D721Med (cell line): ENCODE measurements at regions not wholly inside any gene's neighbourhood (a gene's known extent, or its start where the extent isn't known, plus 50 kb on each side); places are given as distances from the start of the nearest gene placed in this dataset.
"Not testable (repeated sequence)": the region's sequence is repeated elsewhere in the genome, so short reads cannot be mapped to it uniquely, and the experiment has no call there.

Source experiments
- DNase-seq: peaks from one replicate; pipeline ENCODE4 v3.0.0; 2011; ENCODE audit warnings: low spot score; ENCODE audit not compliant: insufficient read length
- FAIRE-seq: peaks from 2 replicates; lab custom pipeline; 2011; peaks lifted over from hg19 to GRCh38; lab: Jason Lieb, UNC
- CTCF ChIP-seq: IDR thresholded peaks from 2 replicates; pipeline ENCODE4 v1.5.1; 2012; ENCODE audit warnings: mild to moderate bottlenecking, control low read depth; ENCODE audit not compliant: insufficient read depth; ENCODE audit errors: missing control alignments

- no peak for FAIRE-seq
- TF ChIP-seq CTCF = no peak
- DNase-seq = no peak
Measured at GRCh38 chr6:144435602-144436426, 150.7 kb downstream of the UTRN start.

GRCh38 chr6:144437105-144437504 is 152.0 kb downstream of the UTRN start:
- FAIRE-seq (no peak), DNase-seq (no peak)
- no peak for TF ChIP-seq CTCF

DNA sequence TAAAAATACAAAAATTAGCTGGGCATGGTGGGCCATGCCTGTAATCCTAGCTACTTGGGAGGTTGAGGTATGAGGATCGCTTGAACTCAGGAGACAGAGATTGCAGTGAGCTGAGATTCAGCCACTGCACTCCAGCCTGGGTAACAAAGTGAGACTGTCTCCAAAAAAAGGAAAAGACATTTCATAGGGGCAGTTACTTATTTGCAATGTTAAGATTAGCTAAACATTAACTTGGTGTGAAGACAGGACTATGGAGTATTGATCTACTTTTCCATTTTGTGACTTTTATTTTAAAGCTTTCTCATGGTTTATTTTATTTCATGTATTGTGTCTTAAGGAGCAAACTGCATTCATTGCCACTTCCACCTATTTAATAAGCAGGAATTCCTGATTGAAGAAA is 153.0 kb downstream of the UTRN start:
- DNase-seq = no peak
- FAIRE-seq = no peak
- TF ChIP-seq CTCF = no peak

GRCh38 chr6:144439016-144439415 is 153.9 kb downstream of the UTRN start:
- TF ChIP-seq CTCF = no peak
- FAIRE-seq = no peak
- no peak for DNase-seq

DNA sequence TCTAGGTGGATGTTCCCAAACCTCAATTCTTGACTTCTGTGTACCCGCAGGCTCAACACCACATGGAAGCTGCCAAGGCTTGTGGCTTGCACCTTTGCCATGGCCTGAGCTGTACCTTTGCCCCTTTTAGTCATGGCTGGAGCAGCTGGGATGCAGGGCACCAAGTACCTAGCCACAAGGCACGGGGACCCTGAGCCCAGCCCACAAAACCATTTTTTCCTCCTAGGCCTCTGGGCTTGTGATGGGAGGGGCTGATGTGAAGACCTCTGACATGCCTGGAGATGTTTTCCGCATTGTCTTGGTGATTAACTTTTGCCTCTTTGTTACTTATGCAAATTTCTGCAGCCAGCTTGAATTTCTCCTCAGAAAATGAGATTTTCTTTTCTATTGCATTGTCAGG is 156.7 kb downstream of the UTRN start:
- FAIRE-seq, DNase-seq: not testable (repeated sequence)

DNA sequence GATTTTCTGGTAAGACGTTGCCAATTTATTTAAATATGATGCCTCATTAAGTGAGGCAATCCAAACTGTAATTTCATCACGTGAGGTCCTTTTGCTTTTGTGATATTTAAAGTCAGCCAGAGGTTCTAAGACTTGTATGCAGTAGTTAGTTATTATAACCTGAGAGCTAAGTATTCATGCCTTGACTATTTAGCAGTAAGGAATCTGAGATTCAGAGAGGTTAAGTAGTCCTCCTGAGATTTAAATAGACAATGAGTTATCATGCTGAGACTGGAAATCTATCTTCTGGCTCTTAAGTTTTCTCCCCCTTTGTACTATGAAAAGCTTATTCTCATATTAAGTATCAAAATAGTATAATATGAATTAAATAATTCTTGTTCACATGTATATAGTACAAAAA is 158.0 kb downstream of the UTRN start:
- DNase-seq (no peak), FAIRE-seq (no peak)

DNA sequence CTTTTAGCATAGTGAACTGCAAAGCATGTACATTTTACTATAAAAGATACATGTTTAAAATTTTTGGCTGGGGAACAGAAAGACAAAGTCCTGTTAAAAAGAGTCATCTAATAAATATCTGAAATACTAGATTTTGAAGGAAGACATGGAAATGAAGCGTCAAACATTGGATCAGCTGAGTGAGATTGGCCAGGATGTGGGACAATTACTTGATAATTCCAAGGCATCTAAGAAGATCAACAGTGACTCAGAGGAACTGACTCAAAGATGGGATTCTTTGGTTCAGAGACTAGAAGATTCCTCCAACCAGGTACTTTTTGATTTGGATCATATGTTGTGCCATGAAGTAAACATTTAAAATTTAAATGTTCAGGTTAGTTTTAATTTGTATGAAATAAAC is 162.3 kb downstream of the UTRN start:
- no peak for DNase-seq
- TF ChIP-seq CTCF = no peak
- FAIRE-seq = no peak

More for the DNA sequence above, 158.0 kb downstream of the UTRN start:
- no peak for TF ChIP-seq CTCF
